Retina (tissue), 1 donor: ENCODE measurements at regions not wholly inside any gene's neighbourhood (a gene's known extent, or its start where the extent isn't known, plus 50 kb on each side); places are given as distances from the start of the nearest gene placed in this dataset.

Experiments
- DNase-seq: peaks from one replicate; pipeline ENCODE4 v3.0.0-alpha.2; 2016

DNA sequence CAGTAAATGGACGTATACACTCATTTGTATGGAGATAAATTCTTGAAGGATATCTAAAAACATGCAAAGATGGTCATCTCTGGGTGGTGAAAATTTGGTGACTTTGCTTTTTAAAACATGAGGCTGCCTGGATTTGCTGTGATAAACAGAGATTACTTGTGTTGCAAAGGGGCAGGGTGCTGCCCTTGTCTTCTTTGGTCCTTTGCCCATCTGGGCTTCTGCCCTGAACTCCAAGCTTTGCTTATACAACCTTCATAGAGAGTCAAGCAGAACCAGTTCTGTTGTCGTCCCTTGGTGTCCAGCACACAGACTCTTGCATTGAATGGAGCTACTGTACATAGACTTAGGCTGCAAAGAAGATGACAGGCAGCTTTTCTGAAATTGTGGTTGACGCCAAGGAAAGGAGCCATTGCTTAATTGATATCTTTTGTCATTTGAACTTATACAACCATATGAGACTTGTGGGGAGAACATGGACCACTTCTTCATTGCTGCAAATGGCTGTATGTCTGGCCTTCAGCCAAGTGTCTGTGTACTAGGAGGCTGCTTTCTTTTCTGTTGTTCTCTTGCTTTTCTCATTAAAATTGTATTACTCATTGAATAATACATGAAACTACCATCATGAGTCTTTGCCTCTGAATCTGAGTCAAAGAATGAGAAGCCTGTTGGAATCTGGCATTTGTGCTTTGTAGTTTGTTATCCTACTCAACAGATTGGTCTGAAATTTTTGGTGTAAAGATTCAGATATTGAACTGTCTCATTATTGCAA, 152.5 kb downstream of the DMRT2 start:
- DNase-seq: peak; percentile 27

DNA sequence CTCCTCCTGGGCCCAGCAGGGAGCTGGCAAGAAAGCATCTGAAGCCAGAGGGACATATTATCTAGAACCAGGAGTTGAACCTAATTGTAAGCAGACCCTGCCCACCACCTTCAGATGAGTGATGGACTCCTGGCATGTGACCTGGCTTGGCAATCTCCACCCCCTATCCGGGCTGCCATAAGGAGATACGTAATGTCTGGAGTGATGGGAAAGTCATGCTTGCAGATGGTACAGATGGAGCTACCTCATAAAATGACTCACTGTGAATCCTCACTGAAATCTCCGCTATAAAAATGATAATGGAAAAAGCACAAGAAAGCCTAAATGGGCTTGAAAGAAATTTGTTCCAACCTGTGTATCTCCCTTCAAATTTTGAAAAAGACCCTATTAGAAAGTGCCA, 157.5 kb downstream of the DMRT2 start:
- DNase-seq: no peak

- DNase-seq: no peak
These were observed 158.0 kb downstream of the DMRT2 start for GRCh38 chr9:1208157-1208556.

DNA sequence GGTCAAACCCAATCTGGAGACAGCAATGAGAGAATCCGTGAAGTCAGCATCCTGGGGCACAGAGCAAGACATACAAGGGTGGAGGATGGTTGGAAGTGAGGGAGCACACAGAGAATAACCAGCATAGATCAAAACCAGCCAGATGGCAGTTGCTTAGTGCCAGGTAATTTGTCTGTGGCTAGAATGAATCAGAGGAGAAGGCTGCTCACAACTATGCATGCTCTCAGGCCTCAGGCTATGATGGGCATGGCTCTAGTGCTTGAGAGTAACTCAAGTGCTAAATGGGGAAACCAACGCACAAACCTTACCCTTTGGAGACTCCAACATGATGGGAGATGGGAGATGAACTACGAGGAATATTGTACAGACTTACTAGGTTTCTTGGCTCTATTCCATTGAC, 160.8 kb downstream of the DMRT2 start:
- DNase-seq: no peak

DNA sequence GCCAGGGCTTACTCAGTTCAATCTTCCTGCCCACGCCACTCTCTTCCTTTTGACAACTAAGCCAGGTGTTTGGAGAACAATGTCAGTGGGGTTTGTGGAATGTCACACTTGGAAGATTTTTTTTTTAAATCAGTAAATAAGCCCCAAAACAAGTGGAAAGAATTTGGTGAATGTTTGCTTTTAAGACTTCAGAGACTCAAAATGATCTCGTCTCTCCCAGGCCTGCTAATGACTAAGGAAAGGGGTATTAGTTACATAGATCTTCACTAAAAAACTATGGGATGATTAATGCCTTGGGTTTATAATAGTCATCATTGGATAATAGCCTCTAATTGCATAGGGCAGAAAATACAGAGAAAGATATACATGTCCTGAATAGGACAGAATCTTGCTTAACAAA, 166.4 kb downstream of the DMRT2 start:
- no peak for DNase-seq

- no peak for DNase-seq
These were observed 166.9 kb downstream of the DMRT2 start for GRCh38 chr9:1217076-1217475.

DNA sequence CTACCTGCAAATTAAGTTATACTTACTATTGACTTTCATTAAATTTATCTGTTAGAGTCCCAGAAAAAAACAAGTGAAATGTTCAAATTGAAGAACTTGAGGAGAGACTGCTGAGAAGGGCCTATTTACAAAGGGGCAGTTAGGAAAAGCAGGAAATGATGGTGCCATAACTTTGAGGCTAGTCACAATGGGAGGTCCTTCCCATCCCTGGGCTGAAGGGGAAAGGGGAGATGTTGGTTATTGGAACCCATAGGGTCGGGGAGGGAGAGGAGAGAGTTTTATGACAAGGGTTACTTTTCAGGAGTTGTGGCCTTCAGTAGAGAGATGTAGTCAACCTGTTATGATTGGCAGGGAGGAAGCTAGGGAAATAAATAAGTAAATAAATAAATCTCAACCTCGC, 169.1 kb downstream of the DMRT2 start:
- DNase-seq: no peak

GRCh38 chr9:1221298-1221697, 171.1 kb downstream of the DMRT2 start:
- no peak for DNase-seq

- DNase-seq: no peak
These were observed 172.4 kb downstream of the DMRT2 start for GRCh38 chr9:1222511-1222910.

DNA sequence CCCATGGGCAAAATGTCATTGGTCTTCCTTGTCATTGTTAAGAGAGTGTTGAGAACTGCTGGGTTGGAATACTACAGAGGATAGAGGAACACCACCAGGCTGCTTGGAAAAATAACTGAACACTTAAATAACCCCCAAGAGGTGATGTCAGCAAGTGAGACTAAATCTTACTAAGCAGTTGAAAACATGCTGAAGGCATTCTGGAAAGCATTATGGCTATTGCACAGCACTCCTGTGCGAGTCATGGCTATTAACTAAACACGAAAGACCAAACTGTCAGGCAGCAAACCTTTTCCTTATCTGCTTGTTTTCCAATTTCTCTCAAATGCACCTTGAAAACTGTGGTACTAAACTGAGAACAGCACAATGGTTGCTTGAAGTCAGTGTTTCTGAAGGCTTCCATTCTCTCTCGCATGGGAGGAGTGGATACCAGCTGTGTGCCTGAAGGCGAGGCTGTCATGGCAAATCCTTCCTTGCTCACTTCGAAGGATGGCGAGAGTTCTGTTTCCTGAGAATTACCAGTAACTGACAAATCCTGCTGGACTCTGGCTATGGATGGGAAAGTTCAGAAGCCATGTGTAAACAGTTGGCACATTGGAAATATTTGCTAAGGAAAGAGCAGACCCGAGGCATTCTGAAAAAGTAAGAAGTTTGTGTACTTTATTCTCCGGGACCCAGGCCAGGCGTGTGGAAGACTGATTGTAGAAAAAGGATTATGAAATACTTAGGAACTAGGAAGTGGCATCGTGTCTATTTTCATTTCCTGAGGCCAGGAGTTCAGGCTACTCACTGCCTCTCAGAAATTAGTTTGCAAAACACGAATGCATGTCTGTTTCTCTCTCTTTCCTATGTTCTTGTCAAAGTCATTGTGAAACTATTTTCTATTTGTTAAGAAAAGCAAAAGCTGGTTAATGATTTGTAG, 182.1 kb downstream of the DMRT2 start:
- no peak for DNase-seq

DNA sequence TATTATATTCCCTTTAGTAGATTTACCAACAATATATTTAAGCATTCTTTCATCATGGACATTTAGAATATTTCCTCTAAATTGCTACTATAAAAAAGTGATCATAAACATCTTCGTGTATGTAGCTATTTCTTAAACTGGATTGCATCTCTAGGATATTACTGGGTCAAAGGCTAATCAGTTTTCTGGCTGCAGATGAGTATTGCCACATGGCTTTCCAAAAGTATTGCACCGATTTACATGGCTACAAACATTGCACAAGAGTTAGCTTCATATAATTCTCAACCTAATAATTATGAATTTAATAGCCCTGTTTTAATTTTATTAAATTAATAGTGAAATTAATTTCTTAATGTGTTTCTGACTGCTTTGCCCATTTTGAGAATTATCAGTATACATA, 183.4 kb downstream of the DMRT2 start:
- DNase-seq: no peak

GRCh38 chr9:1235650-1236049, 185.5 kb downstream of the DMRT2 start:
- no peak for DNase-seq

DNA sequence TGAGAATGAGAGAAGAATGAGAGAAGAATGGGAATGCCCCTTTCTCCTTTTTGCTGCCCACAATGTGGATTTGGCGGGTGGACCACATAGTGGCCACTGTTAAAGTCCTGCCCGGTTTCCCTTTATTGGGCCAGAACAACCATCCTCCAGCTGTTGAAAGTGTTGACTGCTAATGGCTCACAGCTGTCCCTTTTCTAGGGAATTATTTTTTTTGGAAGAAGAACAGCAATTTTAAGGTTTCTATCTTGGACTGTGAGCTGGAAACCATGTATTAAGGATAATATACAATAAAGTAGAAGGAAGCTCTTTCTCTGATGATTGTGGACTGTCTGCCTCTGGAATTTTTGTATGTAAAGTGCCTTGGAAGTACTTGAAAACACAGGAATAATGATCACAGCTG, 185.9 kb downstream of the DMRT2 start:
- no peak for DNase-seq

DNA sequence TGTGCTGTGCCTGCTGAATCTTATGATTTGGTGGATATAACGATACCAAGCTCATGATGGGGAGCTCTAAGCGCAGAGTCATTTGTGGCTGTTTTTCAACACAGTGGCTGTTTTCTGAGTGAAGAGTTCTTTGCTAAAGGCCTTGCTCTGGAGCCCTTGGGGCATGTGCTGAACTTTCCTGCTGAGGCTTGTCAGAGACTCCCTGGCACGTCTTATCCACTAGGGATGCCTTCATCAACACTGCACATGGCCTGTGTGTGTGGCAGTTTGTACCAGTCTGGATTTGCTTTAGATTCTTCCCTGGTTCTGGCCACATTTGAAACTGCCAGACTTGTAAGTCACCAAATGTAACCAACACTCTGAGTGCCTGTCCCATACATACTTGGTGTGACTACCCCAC, 188.2 kb downstream of the DMRT2 start:
- DNase-seq: peak; percentile 10

DNA sequence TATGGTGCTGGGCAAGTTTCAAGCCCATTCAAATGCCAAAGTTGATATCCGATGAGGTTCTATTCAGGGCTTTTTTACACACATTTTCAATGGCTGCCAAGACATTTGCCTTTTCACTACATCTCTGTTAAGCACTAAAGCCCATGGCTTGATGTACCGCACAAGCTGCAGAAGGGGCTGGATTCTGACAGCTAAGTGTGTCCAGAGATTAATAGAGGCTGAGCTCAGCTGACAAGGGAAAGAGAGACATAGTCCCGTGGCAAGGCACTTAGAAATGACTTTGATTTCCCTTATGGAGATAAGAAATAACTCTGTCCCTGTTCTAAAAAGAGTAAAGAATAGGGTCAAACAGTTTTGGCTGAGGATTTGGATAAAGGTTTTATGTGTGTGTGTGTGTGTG, 198.6 kb downstream of the DMRT2 start:
- DNase-seq: no peak

- DNase-seq: no peak
These were observed 203.2 kb downstream of the DMRT2 start for GRCh38 chr9:1253064-1253979.

DNA sequence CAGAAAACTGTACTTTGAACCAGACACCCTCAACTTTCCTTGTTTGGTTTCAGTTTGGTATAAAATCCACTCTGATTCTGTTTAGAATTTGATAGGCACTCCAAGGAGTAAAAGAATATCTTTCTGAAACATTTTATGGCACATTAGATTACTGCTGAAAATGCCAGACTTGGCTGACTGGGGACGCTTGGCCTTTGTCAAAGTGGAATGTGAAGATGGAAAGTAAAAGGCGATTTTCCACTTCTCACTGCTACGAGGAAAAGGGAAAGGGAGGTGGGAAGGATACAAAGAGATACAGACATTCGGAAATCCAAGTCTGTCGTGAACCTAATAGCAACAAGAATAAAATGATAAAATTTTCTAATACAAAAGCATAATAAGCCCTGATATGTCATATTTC, 203.9 kb downstream of the DMRT2 start:
- no peak for DNase-seq

DNA sequence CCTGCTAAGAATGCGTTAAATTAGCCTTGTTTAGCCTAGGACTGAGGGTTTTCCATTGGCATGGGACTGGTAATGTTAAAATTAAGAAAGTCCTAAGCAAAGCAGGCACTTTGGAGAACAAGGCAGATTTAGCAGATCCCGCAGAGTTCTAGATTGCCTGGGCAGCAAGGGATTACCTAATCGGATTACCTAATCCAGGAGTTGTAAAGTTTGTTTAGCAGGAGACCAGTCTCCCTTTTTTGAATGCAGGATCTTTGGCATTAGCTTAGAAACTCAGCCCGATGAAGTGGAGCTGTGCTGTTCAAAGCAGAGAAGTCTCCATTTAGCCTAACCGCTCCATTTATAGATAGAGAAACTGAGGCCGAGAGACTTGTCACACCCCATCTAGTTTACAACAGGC, 206.0 kb downstream of the DMRT2 start:
- no peak for DNase-seq

- no peak for DNase-seq
These were observed 211.1 kb downstream of the DMRT2 start for GRCh38 chr9:1261266-1261665.

- DNase-seq: no peak
These were observed 212.0 kb downstream of the DMRT2 start for GRCh38 chr9:1261879-1262766.

DNA sequence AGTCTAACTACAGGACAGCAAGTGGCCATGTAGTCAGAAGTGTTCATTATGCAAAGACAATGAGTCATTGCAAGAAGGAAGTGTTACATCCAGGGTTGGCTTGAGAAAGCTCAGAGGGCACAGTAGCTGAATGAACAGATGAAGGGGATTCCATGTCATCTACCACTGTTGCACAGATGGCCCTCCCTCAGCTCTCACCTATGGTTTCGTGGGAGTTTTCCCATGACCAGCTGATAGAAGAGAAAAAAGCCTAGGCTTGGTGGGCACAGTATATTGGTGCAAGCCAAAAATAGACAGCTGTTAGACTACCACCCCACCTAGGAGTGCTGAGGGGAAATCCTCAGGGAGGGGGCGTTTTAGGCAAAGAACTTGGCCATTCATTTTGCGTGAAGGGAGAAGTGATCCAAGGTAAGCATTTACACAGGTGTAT, 217.0 kb downstream of the DMRT2 start:
- DNase-seq: no peak

GRCh38 chr9:1267581-1267980, 217.4 kb downstream of the DMRT2 start:
- no peak for DNase-seq
